HG02763 (cell line): ENCODE measurements at regions not wholly inside any gene's neighbourhood (a gene's known extent, or its start where the extent isn't known, plus 50 kb on each side); places are given as distances from the start of the nearest gene placed in this dataset.
"Not testable (repeated sequence)": the region's sequence is repeated elsewhere in the genome, so short reads cannot be mapped to it uniquely, and the experiment has no call there.

Experiments used
- ATAC-seq: cut with Tn5 transposase; IDR thresholded peaks from one replicate; pipeline ENCODE4 v1.9.1; 2021; ENCODE audit warnings: mild to moderate bottlenecking, moderate library complexity; ENCODE audit not compliant: unreplicated experiment

GRCh38 chr13:80083853-80084676 is 256.9 kb downstream of the SPRY2 start:
- ATAC-seq: no peak

- no peak for ATAC-seq
Observed at GRCh38 chr13:80083081-80083852, 257.7 kb downstream of the SPRY2 start.

- no peak for ATAC-seq
Observed at GRCh38 chr13:80082396-80083080, 258.4 kb downstream of the SPRY2 start.

- ATAC-seq: no peak
Observed at GRCh38 chr13:80074811-80075210, 266.1 kb downstream of the SPRY2 start.

- ATAC-seq: no peak
Observed at GRCh38 chr13:80074143-80074752, 266.7 kb downstream of the SPRY2 start.

- ATAC-seq: no peak
Observed at GRCh38 chr13:80072231-80072630, 268.7 kb downstream of the SPRY2 start.

- ATAC-seq: no peak
Observed at GRCh38 chr13:80070024-80070703, 270.8 kb downstream of the SPRY2 start.

- ATAC-seq: no peak
Observed at GRCh38 chr13:80069374-80069773, 271.6 kb downstream of the SPRY2 start.

- no peak for ATAC-seq
Observed at GRCh38 chr13:80065996-80066395, 274.9 kb downstream of the SPRY2 start.

- ATAC-seq: not testable (repeated sequence)
Observed at GRCh38 chr13:80062416-80062815, 278.5 kb downstream of the SPRY2 start.

- ATAC-seq: no peak
Observed at GRCh38 chr13:80059789-80060188, 281.1 kb downstream of the SPRY2 start.

- no peak for ATAC-seq
Observed at GRCh38 chr13:80058626-80059025, 282.3 kb downstream of the SPRY2 start.

- no peak for ATAC-seq
Observed at GRCh38 chr13:80055847-80056246, 285.1 kb downstream of the SPRY2 start.

GRCh38 chr13:80054806-80055205 is 286.1 kb downstream of the SPRY2 start:
- no peak for ATAC-seq

GRCh38 chr13:80052286-80052685 is 288.6 kb downstream of the SPRY2 start:
- no peak for ATAC-seq

- no peak for ATAC-seq
Observed at GRCh38 chr13:80050252-80050651, 290.7 kb downstream of the SPRY2 start.

- ATAC-seq: peak; percentile 97
Observed at GRCh38 chr13:80048802-80049201, 292.1 kb downstream of the SPRY2 start.

- ATAC-seq: no peak
Observed at GRCh38 chr13:80048030-80048429, 292.9 kb downstream of the SPRY2 start.

- ATAC-seq: no peak
Observed at GRCh38 chr13:80047406-80047805, 293.5 kb downstream of the SPRY2 start.

GRCh38 chr13:80040981-80041317 is 300.0 kb downstream of the SPRY2 start:
- no peak for ATAC-seq
